ENCODE measurements at regions not wholly inside any gene's neighbourhood (a gene's known extent, or its start where the extent isn't known, plus 50 kb on each side); places are given as distances from the start of the nearest gene placed in this dataset.
"Not testable (repeated sequence)": the region's sequence is repeated elsewhere in the genome, so short reads cannot be mapped to it uniquely, and the experiment has no call there.

- DNase-seq, result no peak
Observed at GRCh38 chr11:29153078-29153477, 863.8 kb downstream of the KCNA4 start.

- not testable (repeated sequence) for DNase-seq
Observed at GRCh38 chr11:29142573-29142972, 874.3 kb downstream of the KCNA4 start.

- no peak for DNase-seq
Observed at GRCh38 chr11:29135504-29135903, 881.3 kb downstream of the KCNA4 start.

- DNase-seq, result no peak
Observed at GRCh38 chr11:29131055-29131454, 885.8 kb downstream of the KCNA4 start.

- no peak for DNase-seq
Observed at GRCh38 chr11:29129844-29130243, 887.0 kb downstream of the KCNA4 start.

- no peak for DNase-seq
Observed at GRCh38 chr11:29127461-29127860, 889.4 kb downstream of the KCNA4 start.

GRCh38 chr11:29125606-29126005, 891.2 kb downstream of the KCNA4 start:
- DNase-seq, result no peak

- DNase-seq, result no peak
Observed at GRCh38 chr11:29124470-29124869, 892.4 kb downstream of the KCNA4 start.

- no peak for DNase-seq
Observed at GRCh38 chr11:29119707-29120618, 896.9 kb downstream of the KCNA4 start.

GRCh38 chr11:29119116-29119515, 897.7 kb downstream of the KCNA4 start:
- no peak for DNase-seq

GRCh38 chr11:29100967-29101366, 915.9 kb downstream of the KCNA4 start:
- no peak for DNase-seq

- no peak for DNase-seq
Observed at GRCh38 chr11:29095821-29096220, 921.0 kb downstream of the KCNA4 start.

GRCh38 chr11:29093416-29094120, 923.3 kb downstream of the KCNA4 start:
- DNase-seq, result no peak

GRCh38 chr11:29087200-29087812, 929.5 kb downstream of the KCNA4 start:
- no peak for DNase-seq

GRCh38 chr11:29075726-29076125, 941.1 kb downstream of the KCNA4 start:
- no peak for DNase-seq

- DNase-seq, result no peak
Observed at GRCh38 chr11:29063630-29064361, 953.0 kb downstream of the KCNA4 start.

- no peak for DNase-seq
Observed at GRCh38 chr11:29061452-29061851, 953.3 kb downstream of the METTL15 start.

- not testable (repeated sequence) for DNase-seq
Observed at GRCh38 chr11:29056487-29056886, 948.3 kb downstream of the METTL15 start.

- no peak for DNase-seq
Observed at GRCh38 chr11:29051935-29052334, 943.7 kb downstream of the METTL15 start.

GRCh38 chr11:29050962-29051361, 942.8 kb downstream of the METTL15 start:
- DNase-seq, result not testable (repeated sequence)

- no peak for DNase-seq
Observed at GRCh38 chr11:29040489-29040888, 932.3 kb downstream of the METTL15 start.

GRCh38 chr11:29032384-29033149, 924.4 kb downstream of the METTL15 start:
- DNase-seq, result no peak

All from DMS 273 treated with DMSO at 0.1 percent for 48 hours (cell line).